ENCODE measurements at regions not wholly inside any gene's neighbourhood (a gene's known extent, or its start where the extent isn't known, plus 50 kb on each side); places are given as distances from the start of the nearest gene placed in this dataset.

DNA sequence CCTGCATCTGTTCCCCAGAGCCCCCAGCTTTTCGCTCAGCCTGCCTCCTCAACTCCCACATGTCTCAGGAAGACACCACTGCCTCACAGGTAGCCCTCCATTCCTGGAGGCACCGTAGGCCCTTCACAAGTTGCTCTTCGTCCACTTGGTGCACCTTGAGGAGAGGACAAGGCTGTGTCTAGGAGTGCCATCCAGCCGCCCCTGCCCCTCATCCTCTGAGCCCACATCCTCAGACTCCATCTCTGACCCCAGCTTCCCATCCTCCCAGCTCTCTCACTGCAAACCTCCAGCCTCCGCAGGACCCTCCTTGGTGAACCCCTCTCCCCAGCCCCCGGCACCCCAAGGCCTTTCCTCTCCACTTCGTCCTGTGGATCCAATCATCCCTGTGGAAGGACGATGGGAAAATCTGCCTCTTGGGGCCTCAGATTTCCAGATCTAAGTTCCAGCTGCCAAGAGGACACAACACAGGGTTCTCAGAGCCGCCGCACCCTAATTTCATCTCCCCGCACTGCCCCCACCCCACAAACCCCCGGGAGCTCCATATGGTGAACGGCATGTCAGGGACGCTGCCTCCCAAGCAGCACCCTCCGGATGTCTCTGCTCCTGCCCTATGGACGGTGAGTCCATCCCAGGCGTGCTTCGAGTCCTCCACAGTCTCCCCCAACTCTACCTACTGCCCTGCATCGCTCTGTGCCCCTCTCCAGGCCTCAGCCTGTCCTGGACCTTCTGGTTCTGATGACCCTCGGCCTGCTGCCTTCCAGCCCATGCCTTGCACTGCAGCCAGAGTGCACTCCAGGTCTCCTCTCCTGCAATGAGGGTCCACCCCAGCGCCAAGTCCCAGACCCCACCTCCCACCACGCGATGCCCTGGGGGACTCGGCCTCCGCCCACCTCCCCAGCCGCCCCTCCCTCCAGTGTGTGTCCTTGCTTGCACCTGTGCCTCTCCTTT is 314.1 kb upstream of the DIO3 start:
- TF ChIP-seq, protein P1, sequence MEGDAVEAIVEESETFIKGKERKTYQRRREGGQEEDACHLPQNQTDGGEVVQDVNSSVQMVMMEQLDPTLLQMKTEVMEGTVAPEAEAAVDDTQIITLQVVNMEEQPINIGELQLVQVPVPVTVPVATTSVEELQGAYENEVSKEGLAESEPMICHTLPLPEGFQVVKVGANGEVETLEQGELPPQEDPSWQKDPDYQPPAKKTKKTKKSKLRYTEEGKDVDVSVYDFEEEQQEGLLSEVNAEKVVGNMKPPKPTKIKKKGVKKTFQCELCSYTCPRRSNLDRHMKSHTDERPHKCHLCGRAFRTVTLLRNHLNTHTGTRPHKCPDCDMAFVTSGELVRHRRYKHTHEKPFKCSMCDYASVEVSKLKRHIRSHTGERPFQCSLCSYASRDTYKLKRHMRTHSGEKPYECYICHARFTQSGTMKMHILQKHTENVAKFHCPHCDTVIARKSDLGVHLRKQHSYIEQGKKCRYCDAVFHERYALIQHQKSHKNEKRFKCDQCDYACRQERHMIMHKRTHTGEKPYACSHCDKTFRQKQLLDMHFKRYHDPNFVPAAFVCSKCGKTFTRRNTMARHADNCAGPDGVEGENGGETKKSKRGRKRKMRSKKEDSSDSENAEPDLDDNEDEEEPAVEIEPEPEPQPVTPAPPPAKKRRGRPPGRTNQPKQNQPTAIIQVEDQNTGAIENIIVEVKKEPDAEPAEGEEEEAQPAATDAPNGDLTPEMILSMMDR (IDR thresholded peaks at IDR 0.05) = no peak
- no peak for TF ChIP-seq ZFX (IDR thresholded peaks at IDR 0.05; ENCODE audit: borderline replicate concordance)

All from 22Rv1 (cell line).